IgD-negative memory B cell (primary cell): ENCODE measurements at regions not wholly inside any gene's neighbourhood (a gene's known extent, or its start where the extent isn't known, plus 50 kb on each side); places are given as distances from the start of the nearest gene placed in this dataset.
"Not testable (repeated sequence)": the region's sequence is repeated elsewhere in the genome, so short reads cannot be mapped to it uniquely, and the experiment has no call there.

Experiments
- H3K27ac Mint-ChIP-seq, 3 donors: one replicate each; pipeline ENCODE4 v1.8.0; 2020 to 2022; ENCODE audit warnings: mild to moderate bottlenecking in 3 of 3, mixed read lengths in 3 of 3, moderate library complexity in 1 of 3
- H3K27me3 Mint-ChIP-seq: one replicate; pipeline ENCODE4 v1.8.0; 2021; ENCODE audit warnings: mixed read lengths
- H3K36me3 Mint-ChIP-seq: one replicate; pipeline ENCODE4 v1.8.0; 2020; ENCODE audit warnings: mild to moderate bottlenecking, mixed read lengths
- H3K4me1 Mint-ChIP-seq, 3 donors: one replicate each; pipeline ENCODE4 v1.8.0; 2020 to 2022; ENCODE audit warnings: mixed read lengths in 3 of 3, mild to moderate bottlenecking in 1 of 3
- H3K4me3 Mint-ChIP-seq, 4 donors: one replicate each; pipeline ENCODE4 v1.8.0; 2020 to 2022; ENCODE audit warnings: mild to moderate bottlenecking in 4 of 4, mixed read lengths in 4 of 4, moderate library complexity in 3 of 4
- H3K9me3 Mint-ChIP-seq, 3 donors: one replicate each; pipeline ENCODE4 v1.8.0; 2020 to 2021; ENCODE audit warnings: mixed read lengths in 3 of 3, mild to moderate bottlenecking in 1 of 3

GRCh38 chr5:153342487-153342886 lies 148.0 kb upstream of the GRIA1 start:
- no peak overlapping the region for H3K27ac Mint-ChIP-seq
- H3K27me3 Mint-ChIP-seq, result no peaks in the 10 kb centered on the region
- H3K4me1 Mint-ChIP-seq, result no peaks in the 10 kb centered on the region
- H3K4me3 Mint-ChIP-seq, result no peak overlapping the region
- no peaks in the 10 kb centered on the region for H3K36me3 Mint-ChIP-seq
- H3K9me3 Mint-ChIP-seq, result peaks cover 0 to 2% (median 0%) of the 10 kb centered on the region in 3 donors

GRCh38 chr5:153347611-153348010 lies 142.9 kb upstream of the GRIA1 start:
- H3K27ac Mint-ChIP-seq, result no peak overlapping the region

GRCh38 chr5:153350175-153350883 lies 140.1 kb upstream of the GRIA1 start:
- peaks cover 2 to 10% (median 9%) of the 10 kb centered on the region in 3 donors for H3K4me1 Mint-ChIP-seq
- H3K27ac Mint-ChIP-seq, result no peak overlapping the region
- peaks cover 0 to 6% (median 0%) of the 10 kb centered on the region in 3 donors for H3K9me3 Mint-ChIP-seq
- H3K27me3 Mint-ChIP-seq, result peaks cover 7% of the 10 kb centered on the region
- no peaks in the 10 kb centered on the region for H3K36me3 Mint-ChIP-seq
- H3K4me3 Mint-ChIP-seq, result no peak overlapping the region

More at GRCh38 chr5:153347611-153348010, 142.9 kb upstream of the GRIA1 start:
- peaks cover 0 to 2% (median 0%) of the 10 kb centered on the region in 3 donors for H3K9me3 Mint-ChIP-seq
- no peak overlapping the region for H3K4me3 Mint-ChIP-seq
- H3K4me1 Mint-ChIP-seq, result peaks cover 1 to 5% (median 3%) of the 10 kb centered on the region in 3 donors
- no peaks in the 10 kb centered on the region for H3K36me3 Mint-ChIP-seq
- peaks cover 5% of the 10 kb centered on the region for H3K27me3 Mint-ChIP-seq

- Mint-ChIP-seq H3K4me1 (peaks cover 2 to 14% (median 9%) of the 10 kb centered on the region in 3 donors), H3K27me3 (peaks cover 7% of the 10 kb centered on the region), H3K36me3 (peaks cover 1% of the 10 kb centered on the region), H3K27ac (peak overlapping the region in 1 of 3 donors; percentile 54), H3K4me3 (peak overlapping the region in 2 of 4 donors; percentile 39 to 76), H3K9me3 (peaks cover 0 to 9% (median 3%) of the 10 kb centered on the region in 3 donors)
Measured at GRCh38 chr5:153352685-153353219, 137.7 kb upstream of the GRIA1 start.

GRCh38 chr5:153357493-153358112 lies 132.9 kb upstream of the GRIA1 start:
- peaks cover 3% of the 10 kb centered on the region for H3K36me3 Mint-ChIP-seq
- no peak overlapping the region for H3K27ac Mint-ChIP-seq
- H3K4me1 Mint-ChIP-seq, result peaks cover under 1 to 12% (median 11%) of the 10 kb centered on the region in 3 donors
- no peak overlapping the region for H3K4me3 Mint-ChIP-seq
- H3K9me3 Mint-ChIP-seq, result peaks cover 0 to 7% (median 3%) of the 10 kb centered on the region in 3 donors
- peaks cover 2% of the 10 kb centered on the region for H3K27me3 Mint-ChIP-seq

- H3K36me3 Mint-ChIP-seq, result peaks cover 3% of the 10 kb centered on the region
- H3K4me1 Mint-ChIP-seq, result peaks cover 0 to 8% (median 4%) of the 10 kb centered on the region in 3 donors
- H3K27ac Mint-ChIP-seq, result peak overlapping the region in 1 of 3 donors; percentile 11
- peaks cover 2% of the 10 kb centered on the region for H3K27me3 Mint-ChIP-seq
- peaks cover 0 to 4% (median 3%) of the 10 kb centered on the region in 3 donors for H3K9me3 Mint-ChIP-seq
- H3K4me3 Mint-ChIP-seq, result peak overlapping the region in 2 of 4 donors; percentile 6 to 10
Measured at GRCh38 chr5:153358315-153358976, 132.0 kb upstream of the GRIA1 start.

GRCh38 chr5:153360860-153361259 lies 129.6 kb upstream of the GRIA1 start:
- Mint-ChIP-seq H3K4me3 (no peak overlapping the region), H3K4me1 (peaks cover 0 to 8% (median 4%) of the 10 kb centered on the region in 3 donors), H3K27ac (no peak overlapping the region), H3K27me3 (peaks cover 1% of the 10 kb centered on the region), H3K9me3 (peaks cover 0 to 3% (median 3%) of the 10 kb centered on the region in 3 donors), H3K36me3 (peaks cover 3% of the 10 kb centered on the region)

- peaks cover 3% of the 10 kb centered on the region for H3K36me3 Mint-ChIP-seq
- peaks cover 0 to 4% (median under 1%) of the 10 kb centered on the region in 3 donors for H3K9me3 Mint-ChIP-seq
- H3K4me3 Mint-ChIP-seq, result no peak overlapping the region
- peaks cover 1% of the 10 kb centered on the region for H3K27me3 Mint-ChIP-seq
- H3K27ac Mint-ChIP-seq, result no peak overlapping the region
- peaks cover 0 to 8% (median under 1%) of the 10 kb centered on the region in 3 donors for H3K4me1 Mint-ChIP-seq
Measured at GRCh38 chr5:153361735-153362409, 128.6 kb upstream of the GRIA1 start.

GRCh38 chr5:153365547-153365946 lies 124.9 kb upstream of the GRIA1 start:
- H3K4me1 Mint-ChIP-seq, result peaks cover 0 to 1% (median 0%) of the 10 kb centered on the region in 3 donors

GRCh38 chr5:153367466-153367865 lies 123.0 kb upstream of the GRIA1 start:
- H3K36me3 Mint-ChIP-seq, result no peaks in the 10 kb centered on the region
- H3K4me1 Mint-ChIP-seq, result peaks cover 0 to 1% (median 0%) of the 10 kb centered on the region in 3 donors
- no peak overlapping the region for H3K4me3 Mint-ChIP-seq
- H3K9me3 Mint-ChIP-seq, result peaks cover 0 to 3% (median 2%) of the 10 kb centered on the region in 3 donors
- H3K27ac Mint-ChIP-seq, result no peak overlapping the region
- H3K27me3 Mint-ChIP-seq, result peaks cover 1% of the 10 kb centered on the region

More at GRCh38 chr5:153365547-153365946, 124.9 kb upstream of the GRIA1 start:
- Mint-ChIP-seq H3K36me3 (no peaks in the 10 kb centered on the region), H3K27ac (no peak overlapping the region), H3K9me3 (peaks cover 0 to 3% (median 2%) of the 10 kb centered on the region in 3 donors), H3K4me3 (no peak overlapping the region), H3K27me3 (peaks cover 1% of the 10 kb centered on the region)

- peaks cover 0 to 1% (median 0%) of the 10 kb centered on the region in 3 donors for H3K4me1 Mint-ChIP-seq
Measured at GRCh38 chr5:153372425-153373129, 117.9 kb upstream of the GRIA1 start.

GRCh38 chr5:153373130-153373498 lies 117.4 kb upstream of the GRIA1 start:
- no peaks in the 10 kb centered on the region for H3K9me3 Mint-ChIP-seq
- H3K36me3 Mint-ChIP-seq, result no peaks in the 10 kb centered on the region
- no peaks in the 10 kb centered on the region for H3K27me3 Mint-ChIP-seq
- H3K27ac Mint-ChIP-seq, result no peak overlapping the region
- peaks cover 0 to 1% (median 0%) of the 10 kb centered on the region in 3 donors for H3K4me1 Mint-ChIP-seq
- H3K4me3 Mint-ChIP-seq, result no peak overlapping the region

More at GRCh38 chr5:153372425-153373129, 117.9 kb upstream of the GRIA1 start:
- no peak overlapping the region for H3K4me3 Mint-ChIP-seq
- no peaks in the 10 kb centered on the region for H3K27me3 Mint-ChIP-seq
- peaks cover 0 to 2% (median 0%) of the 10 kb centered on the region in 3 donors for H3K9me3 Mint-ChIP-seq
- H3K27ac Mint-ChIP-seq, result no peak overlapping the region
- no peaks in the 10 kb centered on the region for H3K36me3 Mint-ChIP-seq

GRCh38 chr5:153381630-153382029 lies 108.8 kb upstream of the GRIA1 start:
- H3K36me3 Mint-ChIP-seq, H3K4me1 Mint-ChIP-seq, H3K9me3 Mint-ChIP-seq, H3K27ac Mint-ChIP-seq, H3K27me3 Mint-ChIP-seq: not testable (repeated sequence)
- H3K4me3 Mint-ChIP-seq, result peak overlapping the region in 1 of 4 donors; percentile 55

- no peaks in the 10 kb centered on the region for H3K27me3 Mint-ChIP-seq
- H3K4me1 Mint-ChIP-seq, result no peaks in the 10 kb centered on the region
- H3K4me3 Mint-ChIP-seq, result no peak overlapping the region
- H3K27ac Mint-ChIP-seq, result no peak overlapping the region
- H3K9me3 Mint-ChIP-seq, result peaks cover 0 to 4% (median 0%) of the 10 kb centered on the region in 3 donors
- H3K36me3 Mint-ChIP-seq, result no peaks in the 10 kb centered on the region
Measured at GRCh38 chr5:153390569-153390968, 99.9 kb upstream of the GRIA1 start.
